Progenitor cell of endocrine pancreas (in vitro differentiated cells): ENCODE measurements at regions not wholly inside any gene's neighbourhood (a gene's known extent, or its start where the extent isn't known, plus 50 kb on each side); places are given as distances from the start of the nearest gene placed in this dataset.

ENCODE experiments used
- DNase-seq: peaks from one replicate; pipeline ENCODE4 v3.0.0; 2021; ENCODE audit warnings: low spot score; ENCODE audit not compliant: unreplicated experiment
- H3K27ac Mint-ChIP-seq: 2 replicates; pipeline ENCODE4 v1.8.0; 2021; ENCODE audit warnings: mild to moderate bottlenecking, moderate library complexity, mixed read lengths
- H3K27me3 Mint-ChIP-seq: 2 replicates; pipeline ENCODE4 v1.8.0; 2021; ENCODE audit warnings: mixed read lengths
- H3K36me3 Mint-ChIP-seq: 2 replicates; pipeline ENCODE4 v1.8.0; 2022; ENCODE audit warnings: mixed read lengths; ENCODE audit not compliant: insufficient read depth
- H3K4me1 Mint-ChIP-seq: 2 replicates; pipeline ENCODE4 v1.8.0; 2021; ENCODE audit warnings: low read depth, mixed read lengths
- H3K4me3 Mint-ChIP-seq: 2 replicates; pipeline ENCODE4 v1.8.0; 2021; ENCODE audit warnings: low read depth, mild to moderate bottlenecking, moderate library complexity, mixed read lengths
- H3K9me3 Mint-ChIP-seq: 2 replicates; pipeline ENCODE4 v1.8.0; 2021; ENCODE audit warnings: low read depth, mixed read lengths
- CTCF ChIP-seq: fragments of 200-600 bp; sonication (generic); IDR thresholded peaks from one replicate; pipeline ENCODE4 v1.5.0; 2021; ENCODE audit warnings: antibody characterized with exemption, mild to moderate bottlenecking; ENCODE audit not compliant: unreplicated experiment

DNA sequence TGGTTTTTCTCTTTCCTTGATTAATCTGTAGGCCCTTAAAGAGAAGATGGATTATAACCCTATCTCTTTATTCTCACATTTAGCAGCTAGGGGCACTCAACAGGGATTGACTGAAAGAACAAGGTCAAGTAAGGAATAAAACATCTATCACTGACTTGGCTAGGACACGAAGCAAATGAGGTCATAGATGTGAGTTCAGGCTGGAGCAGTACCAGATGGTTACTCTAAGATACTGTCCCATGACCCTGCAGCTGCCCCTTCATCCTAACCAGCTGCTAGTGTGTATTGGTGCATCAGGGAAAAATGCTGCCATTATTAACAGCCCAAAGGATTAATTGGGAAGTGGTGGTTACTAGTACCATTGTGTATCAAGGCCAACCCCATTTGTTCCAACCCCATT, 221.9 kb downstream of the CTH start:
- Mint-ChIP-seq H3K9me3 (no peaks in the 10 kb centered on the region), H3K27ac (no peak overlapping the region), H3K27me3 (peaks cover 2% of the 10 kb centered on the region), H3K4me1 (no peaks in the 10 kb centered on the region), H3K36me3 (no peaks in the 10 kb centered on the region), H3K4me3 (no peak overlapping the region)
- DNase-seq = no peak
- no peak for TF ChIP-seq CTCF

GRCh38 chr1:70635868-70636267, 224.8 kb downstream of the CTH start:
- Mint-ChIP-seq H3K27me3 (peaks cover 2% of the 10 kb centered on the region), H3K4me1 (no peaks in the 10 kb centered on the region), H3K4me3 (no peak overlapping the region), H3K9me3 (no peaks in the 10 kb centered on the region), H3K36me3 (no peaks in the 10 kb centered on the region), H3K27ac (no peak overlapping the region)
- DNase-seq = no peak
- no peak for TF ChIP-seq CTCF

DNA sequence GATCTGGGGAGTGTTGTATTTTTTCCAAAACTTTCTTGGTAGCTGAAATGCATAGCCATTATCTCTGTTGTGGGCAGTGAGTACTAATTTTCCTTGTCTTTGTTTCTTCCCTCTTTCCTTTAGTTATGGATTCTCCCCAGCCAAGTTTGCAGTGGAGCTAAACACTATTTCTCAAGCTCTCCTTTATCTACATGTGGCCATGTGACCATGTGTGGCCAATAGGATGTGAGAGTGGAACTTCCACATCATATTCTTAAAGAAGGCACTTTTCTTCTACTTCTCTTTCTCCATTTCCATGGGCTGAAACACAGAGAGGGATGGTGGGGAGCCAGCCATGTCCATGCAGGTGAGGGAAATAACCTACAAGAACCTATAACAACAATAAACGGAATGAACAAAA, 230.8 kb downstream of the CTH start:
- Mint-ChIP-seq H3K4me3 (no peak overlapping the region), H3K9me3 (no peaks in the 10 kb centered on the region)
- no peak for TF ChIP-seq CTCF

GRCh38 chr1:70656361-70656760, 245.3 kb downstream of the CTH start:
- peaks cover 1% of the 10 kb centered on the region for H3K4me1 Mint-ChIP-seq
- peaks cover 4% of the 10 kb centered on the region for H3K9me3 Mint-ChIP-seq
- H3K4me3 Mint-ChIP-seq = no peak overlapping the region
- no peak for TF ChIP-seq CTCF
- no peaks in the 10 kb centered on the region for H3K36me3 Mint-ChIP-seq
- H3K27me3 Mint-ChIP-seq = no peaks in the 10 kb centered on the region
- no peak overlapping the region for H3K27ac Mint-ChIP-seq
- no peak for DNase-seq

More for the DNA sequence above, 230.8 kb downstream of the CTH start:
- H3K27ac Mint-ChIP-seq = no peak overlapping the region
- no peak for DNase-seq
- no peaks in the 10 kb centered on the region for H3K4me1 Mint-ChIP-seq
- H3K27me3 Mint-ChIP-seq = no peaks in the 10 kb centered on the region
- H3K36me3 Mint-ChIP-seq = no peaks in the 10 kb centered on the region

DNA sequence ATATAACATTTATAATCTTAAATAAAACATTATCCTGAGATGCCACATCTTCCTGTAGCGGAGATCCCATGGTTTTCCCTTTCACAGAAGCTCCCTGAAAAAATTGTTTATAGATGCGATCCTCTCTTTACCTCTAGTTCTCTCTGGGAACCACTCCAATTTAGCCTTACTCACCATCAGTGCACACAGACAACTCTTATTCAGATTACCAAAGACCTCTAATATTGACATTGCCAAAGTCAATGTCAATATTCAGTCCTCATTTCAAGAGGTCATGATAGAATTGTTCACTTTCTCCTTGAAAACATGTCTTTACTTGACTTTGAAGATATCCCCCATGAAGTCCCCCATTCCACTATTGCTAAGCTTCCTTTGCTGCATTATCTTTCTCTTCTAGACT, 248.8 kb downstream of the CTH start:
- no peak overlapping the region for H3K27ac Mint-ChIP-seq
- H3K36me3 Mint-ChIP-seq = no peaks in the 10 kb centered on the region
- H3K27me3 Mint-ChIP-seq = no peaks in the 10 kb centered on the region
- H3K4me3 Mint-ChIP-seq = no peak overlapping the region
- H3K4me1 Mint-ChIP-seq = peaks cover 7% of the 10 kb centered on the region
- no peak for DNase-seq
- TF ChIP-seq CTCF = no peak
- peaks cover under 1% of the 10 kb centered on the region for H3K9me3 Mint-ChIP-seq
